CD4-positive, alpha-beta T cell treated with Interleukin-15 for 4 hours (primary cell): ENCODE measurements at regions not wholly inside any gene's neighbourhood (a gene's known extent, or its start where the extent isn't known, plus 50 kb on each side); places are given as distances from the start of the nearest gene placed in this dataset.

ENCODE experiments used
- DNase-seq: peaks from one replicate; pipeline ENCODE4 v3.0.0-alpha.2; 2020; ENCODE audit warnings: low spot score

DNA sequence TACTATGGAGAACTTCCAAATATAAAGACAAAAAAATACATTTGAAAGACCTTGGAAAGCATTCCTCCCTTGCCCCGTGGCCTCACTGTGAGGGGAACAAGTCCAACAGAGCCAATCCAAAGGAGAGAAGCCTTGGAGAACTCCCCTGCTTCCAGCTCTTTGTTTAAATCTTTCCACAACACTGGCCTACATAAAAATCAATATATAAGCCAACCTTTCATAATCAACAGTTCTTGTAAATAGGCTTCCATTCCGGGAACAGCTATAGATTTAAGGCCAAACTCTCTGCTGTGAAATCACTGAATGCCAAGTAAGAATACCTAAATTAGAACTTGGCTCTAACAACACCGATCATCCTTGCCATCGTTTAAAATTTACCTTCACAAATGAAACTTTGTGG lies 242.1 kb downstream of the HACE1 start:
- no peak for DNase-seq

DNA sequence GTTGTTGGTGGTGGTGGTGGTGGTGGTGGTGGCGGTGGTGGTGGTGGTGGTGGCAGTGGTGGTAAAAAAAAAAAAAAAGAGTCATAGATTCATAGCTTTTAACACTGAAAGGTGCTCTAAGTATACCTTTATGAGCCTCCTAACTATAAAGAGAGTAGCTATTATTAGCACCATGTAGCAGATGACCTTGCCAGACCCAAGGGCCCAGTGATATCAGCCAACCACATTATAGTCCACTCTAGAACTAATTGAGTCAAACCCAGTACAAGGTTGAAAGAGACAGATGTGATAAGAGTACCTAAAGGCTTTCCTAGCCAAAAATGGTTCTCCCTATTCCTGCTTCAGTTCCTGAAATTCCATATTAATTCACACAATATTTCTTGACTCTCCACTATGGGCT lies 245.3 kb downstream of the HACE1 start:
- DNase-seq: no peak

DNA sequence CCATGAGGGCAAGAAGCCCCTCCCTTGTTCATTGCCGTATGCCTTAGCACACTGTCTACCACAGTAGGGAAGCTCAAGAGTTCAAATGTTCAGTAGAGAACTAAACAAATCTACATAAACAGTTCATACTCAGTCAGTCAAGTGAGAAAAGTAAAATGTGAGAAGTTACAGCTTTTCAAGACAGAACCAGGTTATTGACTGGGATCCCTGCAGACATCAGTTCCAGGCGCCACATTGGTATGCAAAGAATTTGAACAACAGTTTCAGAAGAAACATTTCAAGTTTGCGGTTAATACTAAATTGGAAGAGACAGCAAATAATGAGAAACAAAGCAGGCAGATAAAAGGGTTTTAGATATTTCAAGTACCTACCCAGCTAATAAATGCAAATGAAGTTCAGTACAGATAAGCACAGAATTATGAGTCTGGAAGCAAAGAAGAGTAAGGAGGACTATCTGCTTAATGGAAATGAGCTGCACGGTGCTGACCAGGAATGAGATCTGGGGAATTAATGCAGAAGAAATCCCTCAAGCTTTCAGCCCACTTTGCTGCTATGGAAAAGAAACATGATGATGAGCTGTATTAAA lies 246.2 kb downstream of the HACE1 start:
- DNase-seq: no peak

DNA sequence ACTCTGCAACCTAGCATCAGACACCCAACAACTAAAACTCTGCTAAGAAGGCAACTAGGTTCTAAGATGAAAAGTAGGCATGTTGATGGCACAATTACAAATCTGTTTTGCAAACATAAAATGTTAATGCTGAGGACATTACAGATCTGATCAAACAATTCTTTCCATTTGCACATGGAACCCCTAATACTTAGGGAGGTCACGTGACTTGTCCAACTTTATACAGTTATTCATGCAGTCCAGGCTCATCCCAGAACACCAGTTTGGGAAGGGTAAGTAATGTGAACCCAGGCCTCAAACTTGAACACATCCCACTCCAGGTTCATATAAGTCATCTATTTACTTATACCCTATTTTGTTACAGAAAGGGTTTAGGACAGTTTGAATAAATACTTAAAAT lies 247.2 kb downstream of the HACE1 start:
- no peak for DNase-seq

DNA sequence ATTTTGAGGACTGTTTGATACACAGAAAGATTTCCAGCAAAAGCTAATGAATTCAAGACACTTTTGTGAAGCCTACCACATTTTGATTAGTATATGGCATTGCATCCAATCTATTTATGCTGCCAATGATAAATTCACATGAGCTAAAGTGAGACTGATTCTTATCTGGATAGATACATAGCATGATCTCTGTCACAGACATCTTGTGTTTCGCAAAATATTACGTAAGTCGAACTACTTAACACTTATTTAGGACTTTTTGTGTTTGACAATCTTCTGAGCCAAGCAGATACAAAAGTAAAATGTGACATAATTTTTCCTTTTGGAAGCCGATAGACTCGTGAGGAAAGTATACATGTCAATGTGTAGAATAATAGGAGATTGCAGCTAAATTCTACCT lies 251.6 kb downstream of the HACE1 start:
- DNase-seq: no peak

DNA sequence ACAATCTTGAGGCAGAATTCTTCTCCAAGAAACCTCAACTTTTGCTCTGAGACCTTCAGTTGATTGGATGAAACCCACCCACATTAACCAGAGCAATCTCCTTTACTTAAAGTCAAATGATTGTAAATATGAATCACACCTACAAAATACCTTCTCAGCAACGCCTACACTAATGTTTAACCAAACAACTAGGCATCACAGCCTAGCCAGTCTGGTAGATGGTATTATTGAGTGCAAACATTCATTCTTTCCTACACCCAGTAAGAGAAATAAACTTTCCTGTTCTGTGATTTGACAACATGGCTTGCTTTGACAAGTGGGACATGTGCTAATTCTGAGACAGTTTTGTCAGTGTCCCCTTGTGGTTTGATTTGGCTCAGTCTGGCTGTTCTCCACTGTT lies 252.2 kb downstream of the HACE1 start:
- no peak for DNase-seq

DNA sequence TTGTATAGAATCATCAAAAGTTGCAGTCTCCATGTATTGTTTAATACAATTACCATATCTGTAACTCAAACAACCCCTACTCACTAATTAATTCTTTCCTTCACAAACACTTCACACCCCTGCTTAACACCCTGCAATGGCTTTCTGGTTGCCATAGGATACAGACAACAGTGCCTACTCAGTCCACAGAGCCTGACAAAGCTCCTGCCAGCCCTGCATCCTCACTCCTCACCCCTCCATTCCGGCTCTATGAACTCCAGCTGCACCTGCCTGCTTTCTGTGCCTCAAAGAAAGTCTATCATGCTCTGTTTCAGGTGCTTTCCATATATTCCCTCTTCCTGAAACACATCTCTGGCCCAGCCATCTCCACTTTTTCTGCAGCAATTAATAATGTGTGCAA lies 253.4 kb downstream of the HACE1 start:
- no peak for DNase-seq

DNA sequence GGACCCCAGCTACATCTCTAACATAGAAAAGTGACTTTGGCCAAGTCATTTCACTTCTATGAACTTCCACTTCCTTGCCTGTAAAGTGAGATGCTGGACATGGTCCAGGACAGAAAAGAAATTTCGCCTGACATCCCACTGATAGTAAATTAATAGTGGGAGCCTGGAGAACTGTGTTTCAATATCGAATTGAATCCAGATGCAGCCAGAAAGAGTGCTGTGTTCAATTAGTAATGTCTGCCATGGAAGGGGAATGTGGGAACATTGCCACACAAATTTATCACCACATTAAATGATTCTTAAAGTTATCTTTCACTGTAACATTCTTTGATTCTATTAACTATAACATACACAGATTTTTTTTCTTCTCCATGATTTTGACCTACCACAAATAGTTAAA lies 255.0 kb downstream of the HACE1 start:
- DNase-seq: no peak

DNA sequence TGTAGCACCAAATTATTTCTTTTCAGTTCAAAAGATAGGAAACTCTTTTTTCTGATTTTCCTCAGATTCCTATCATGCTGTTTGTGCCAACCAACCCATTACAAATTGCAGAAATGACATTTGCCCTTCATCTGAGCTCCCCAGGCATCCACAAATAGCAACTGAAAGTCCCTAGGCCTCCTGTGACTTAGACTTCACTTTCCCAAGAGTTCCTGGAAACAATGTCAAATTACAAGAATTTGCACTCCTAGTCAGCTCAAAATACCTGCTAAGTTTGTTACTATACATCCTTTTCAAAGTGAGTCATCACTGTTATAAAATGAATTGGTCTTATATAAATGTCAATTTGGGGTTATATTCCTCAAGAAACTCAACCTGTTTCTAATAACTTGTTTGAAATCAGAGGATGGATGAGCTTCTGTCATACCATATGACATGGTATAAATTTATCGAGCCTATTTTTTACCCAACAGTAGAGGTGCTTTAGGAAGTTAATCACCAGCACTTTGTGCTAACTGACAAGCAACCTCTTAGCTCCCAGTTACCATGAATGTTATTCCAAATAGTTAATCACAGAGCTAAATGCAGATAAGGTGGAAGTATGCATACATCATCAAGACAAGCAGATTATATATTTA lies 256.5 kb downstream of the HACE1 start:
- no peak for DNase-seq

DNA sequence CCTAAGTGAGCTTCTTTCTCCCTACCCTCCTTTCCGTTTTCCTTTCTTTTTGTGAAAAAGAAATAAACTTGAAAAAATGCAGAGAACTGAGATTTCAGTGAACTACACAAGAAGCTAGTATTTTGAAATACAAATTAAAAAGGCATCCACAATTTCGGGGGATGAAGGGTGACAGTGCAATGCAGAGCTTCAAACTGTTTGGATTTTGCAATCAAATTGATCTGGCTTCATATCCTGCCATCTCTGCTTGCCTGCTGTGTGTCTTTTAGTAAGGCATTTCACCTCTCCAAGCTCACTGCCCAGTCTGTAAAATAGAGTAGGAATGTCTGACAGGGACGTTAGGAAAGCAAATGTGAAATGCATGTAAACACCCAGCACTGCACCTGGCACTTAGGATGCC lies 258.0 kb downstream of the HACE1 start:
- no peak for DNase-seq

DNA sequence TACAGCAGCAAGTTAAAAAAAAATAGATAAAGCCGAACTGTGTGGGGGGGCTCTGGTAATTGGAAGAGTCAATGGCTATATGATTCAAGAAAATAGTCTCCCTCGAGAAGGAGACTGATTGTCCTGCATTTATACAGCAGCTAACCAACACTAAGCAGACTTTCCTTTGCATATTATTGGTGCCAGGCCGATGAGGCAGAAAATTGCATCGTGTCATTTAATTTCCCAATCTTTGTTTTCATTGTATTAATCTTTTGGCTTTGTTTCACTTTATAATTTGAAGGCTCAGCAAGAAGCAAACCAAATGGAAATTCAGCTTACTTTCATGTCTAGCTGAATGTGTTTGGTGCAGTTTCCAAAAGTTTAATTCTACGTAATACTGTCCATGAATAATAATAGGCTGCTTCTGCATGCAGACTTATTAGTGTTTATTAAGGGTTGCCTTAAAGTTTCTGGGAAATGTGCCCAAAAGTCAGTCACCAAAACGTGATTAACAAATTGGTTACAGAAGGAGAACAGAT lies 258.5 kb downstream of the HACE1 start:
- DNase-seq: no peak

DNA sequence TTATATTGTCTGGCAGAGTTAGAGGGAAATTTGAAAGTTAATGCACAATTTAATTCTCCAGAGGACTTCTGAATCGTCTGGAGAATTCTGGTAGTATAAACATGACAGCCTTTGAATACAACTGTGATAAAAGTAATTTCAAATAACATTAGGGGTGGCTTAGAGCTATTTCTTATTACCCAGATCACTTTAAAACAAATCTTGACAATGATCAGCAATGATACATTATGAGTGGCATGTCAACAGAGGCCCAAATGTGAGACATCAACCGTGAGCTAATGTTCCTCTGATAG lies 259.1 kb downstream of the HACE1 start:
- no peak for DNase-seq

DNA sequence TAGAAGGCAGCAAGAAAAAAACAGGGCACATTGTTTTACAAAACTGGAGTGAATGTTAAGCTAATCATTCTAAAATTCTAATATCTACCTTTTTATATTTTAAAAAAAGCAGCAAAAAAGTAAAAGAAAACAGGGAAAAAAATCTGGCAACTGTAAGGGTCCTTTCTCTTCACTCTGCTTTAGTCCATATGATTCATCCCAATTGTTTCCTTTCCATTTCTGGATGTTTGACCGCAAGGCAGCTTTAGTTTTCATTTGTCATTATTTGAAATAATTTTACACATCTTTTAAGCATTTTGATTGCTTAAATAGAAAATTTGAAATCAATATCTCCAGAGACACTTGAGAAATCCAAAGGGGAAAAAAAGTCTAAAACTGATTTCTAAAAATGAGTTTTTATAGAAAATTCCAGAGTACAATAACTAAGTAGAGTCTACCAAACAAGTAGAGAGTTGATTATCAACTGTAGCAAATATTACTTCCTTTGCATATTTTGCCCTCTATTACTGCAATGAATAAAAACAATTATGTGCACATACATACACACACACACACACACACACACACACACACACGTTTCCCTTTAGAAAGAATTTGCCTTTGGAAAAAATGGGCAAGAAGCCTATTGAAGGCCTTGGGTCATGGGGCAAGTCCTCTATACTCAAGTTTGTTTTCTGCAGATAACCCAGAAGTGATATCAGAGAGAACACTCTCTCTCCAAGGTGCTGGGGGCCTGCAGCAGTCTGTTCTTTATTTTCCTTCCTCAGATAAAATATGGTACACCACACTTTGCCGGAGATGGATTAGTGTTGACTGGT lies 259.7 kb downstream of the HACE1 start:
- DNase-seq: no peak

DNA sequence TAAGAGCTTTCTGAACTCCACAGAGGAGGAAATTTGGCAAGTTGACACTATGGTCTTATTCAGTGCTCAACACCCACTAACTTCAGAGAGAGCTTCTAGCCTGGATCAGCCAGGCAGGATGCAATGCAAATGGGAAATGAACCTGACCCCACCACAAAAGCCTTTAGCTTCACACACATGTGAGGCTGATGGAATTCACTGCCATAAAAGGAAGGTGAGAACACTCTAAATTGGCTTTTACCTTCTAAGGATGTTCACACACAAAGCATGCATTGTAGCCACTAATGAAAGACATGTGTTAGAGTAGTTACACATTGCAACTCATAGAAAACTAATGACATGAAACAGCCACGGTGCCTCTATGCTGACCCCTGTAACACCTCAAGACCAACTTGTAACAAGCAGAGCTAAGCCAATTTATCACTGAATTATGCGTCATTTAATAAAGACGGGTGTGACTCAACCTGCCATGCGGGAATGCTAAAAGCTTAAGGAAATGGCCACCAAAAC lies 262.1 kb downstream of the HACE1 start:
- DNase-seq: no peak

DNA sequence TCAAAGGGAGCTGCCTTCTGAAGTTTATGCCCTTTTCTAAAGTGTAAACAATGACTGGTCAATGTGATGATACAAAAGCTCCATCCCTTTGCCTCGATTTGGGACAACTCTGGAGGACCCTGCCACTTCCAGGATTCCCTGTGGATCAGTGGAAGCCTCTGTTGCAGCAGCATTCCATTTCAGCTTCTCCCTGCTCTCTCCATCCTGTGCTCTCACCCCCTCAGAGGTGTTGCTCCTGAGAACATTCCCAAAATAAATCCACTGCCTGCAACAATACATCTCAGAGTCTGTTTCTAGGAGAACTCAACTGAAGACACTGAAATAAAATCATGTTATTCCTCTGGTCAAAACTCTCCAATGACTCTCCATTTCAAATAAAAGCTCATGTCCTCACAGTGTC lies 263.6 kb downstream of the HACE1 start:
- no peak for DNase-seq

DNA sequence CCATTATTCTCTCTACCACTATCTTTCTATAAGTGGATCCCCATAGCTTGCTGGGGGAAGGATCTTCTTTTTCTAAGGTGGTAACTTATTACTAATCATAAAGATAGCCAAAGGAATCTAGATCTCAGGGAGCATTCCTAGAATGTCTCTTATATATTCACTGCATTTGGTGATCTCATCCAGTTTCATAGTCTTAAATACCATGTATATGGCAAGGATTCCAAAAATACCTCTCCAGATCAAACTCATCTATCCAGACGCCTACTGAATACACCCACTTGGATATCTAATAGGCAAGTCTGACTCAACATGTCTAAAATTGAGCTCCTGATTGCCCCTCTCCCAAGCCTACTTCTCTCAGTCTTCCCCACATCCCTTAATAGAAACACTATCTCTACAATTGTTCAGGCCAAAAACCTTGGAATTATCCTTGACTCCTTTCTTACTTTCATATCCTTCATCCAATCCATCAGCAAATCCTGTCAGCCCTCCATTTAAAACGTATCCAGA lies 264.4 kb downstream of the HACE1 start:
- no peak for DNase-seq

DNA sequence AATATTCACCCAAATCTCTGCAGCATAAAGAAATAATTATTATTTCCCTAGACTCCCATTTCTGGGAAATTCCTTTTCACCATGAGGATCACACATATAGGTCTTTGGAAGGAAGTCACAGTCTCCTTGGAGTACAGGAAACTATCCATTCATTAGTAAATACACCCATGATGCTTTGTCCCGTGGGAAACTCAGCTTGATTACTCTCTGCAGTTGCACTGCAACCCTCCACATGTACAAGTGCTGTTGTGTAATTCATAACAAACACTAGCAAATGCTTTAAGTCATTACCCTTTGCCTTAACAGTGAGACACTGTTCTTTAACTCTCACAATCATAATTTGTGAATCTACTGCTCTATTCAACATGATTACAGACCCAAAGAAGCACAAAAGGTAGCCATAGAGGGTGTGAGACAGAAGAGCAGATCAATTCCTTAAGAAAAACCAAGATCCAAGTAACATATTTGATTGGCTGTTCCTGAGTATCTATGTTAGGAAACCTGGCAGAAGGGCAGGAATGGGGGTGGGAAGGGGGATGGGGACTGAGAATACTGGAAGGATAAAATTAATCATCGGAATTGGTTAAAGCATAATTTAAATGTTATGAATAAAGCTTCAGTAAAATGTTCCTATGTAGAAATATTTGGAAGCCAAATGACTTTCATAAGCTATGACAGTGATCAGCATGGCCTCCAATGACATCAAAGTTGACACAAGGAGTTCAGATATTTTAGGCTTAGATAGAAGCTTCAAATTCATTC lies 268.0 kb downstream of the HACE1 start:
- no peak for DNase-seq

DNA sequence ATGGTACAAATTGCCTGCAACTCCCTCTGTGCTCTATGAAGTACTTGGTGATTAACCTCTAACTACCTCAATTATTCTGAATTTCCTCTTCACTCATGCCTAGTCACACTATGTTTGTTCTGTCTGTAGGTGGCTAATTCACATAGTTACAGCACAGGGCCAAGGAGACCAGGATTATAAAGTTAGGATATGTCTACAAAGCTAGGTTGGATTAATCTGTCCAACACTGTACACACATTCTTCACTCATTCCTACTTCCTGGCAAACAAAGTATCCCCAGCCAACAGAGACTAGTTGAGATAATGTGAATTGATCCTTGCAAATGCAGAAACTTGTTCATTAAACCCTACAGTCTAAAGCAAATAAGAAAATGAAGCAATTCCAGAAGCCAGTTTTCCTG lies 269.8 kb downstream of the HACE1 start:
- no peak for DNase-seq

DNA sequence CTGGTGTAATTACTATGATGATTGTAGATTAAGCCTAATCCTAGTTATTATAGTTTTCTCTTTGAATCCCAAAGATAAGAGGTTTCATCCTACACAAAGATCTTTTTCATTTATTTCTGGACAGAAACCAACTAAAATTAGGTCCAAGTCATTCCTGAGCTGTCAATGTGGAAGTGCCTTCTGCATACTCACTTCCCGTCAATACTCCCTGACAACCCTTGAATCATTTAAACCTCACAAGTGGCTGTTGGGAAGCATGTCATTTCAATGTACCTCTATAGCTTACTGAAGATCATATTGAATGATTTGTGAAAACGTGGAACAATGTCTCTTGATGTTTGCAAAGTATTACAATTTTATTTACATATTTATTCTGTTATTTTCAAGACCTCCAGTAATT lies 274.1 kb downstream of the HACE1 start:
- DNase-seq: no peak

DNA sequence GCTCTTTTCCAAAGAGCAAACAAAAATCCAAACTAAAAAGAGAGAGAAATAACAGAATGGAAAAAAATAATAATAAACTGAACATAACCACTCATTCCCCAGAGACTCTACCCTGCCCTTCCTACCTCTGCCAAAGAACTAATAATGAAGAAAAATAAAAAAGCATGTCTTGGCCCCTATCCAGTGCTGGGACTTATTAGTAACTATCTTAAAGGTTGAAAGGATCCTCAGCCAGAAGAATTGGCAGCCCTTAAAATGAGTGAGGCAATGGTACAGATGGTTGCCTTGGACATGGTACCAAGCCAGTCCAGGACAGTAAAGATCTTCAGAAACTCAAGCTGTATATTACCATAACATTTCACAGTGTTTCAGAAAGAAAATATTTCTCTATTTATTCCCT lies 279.3 kb downstream of the HACE1 start:
- no peak for DNase-seq

DNA sequence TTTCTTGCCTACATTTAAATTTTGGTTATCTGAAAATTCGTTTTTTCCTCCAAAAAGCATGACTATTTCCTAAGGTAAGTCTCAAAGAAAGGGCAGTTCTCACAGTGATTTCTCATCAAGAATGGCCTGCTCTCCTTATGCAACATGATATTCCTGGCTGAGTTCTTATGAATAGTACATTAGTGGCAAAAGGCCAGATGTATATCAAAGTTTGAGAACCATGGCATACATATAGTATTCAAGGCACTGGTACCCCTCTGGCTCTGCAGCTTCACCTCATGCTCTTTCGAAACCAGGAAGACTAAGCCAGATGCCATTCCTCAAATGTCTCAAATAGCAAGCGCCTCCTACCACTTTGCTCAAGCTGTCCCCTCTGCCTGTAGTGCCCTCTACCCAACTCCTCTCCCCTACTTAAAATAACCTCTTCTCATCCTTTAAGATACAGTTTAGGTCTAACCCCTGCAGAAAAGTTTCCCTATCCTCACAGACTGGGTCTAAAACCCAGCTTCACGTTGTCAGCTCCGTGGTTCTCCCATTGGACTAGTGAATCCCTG lies 280.3 kb downstream of the HACE1 start:
- DNase-seq: no peak

DNA sequence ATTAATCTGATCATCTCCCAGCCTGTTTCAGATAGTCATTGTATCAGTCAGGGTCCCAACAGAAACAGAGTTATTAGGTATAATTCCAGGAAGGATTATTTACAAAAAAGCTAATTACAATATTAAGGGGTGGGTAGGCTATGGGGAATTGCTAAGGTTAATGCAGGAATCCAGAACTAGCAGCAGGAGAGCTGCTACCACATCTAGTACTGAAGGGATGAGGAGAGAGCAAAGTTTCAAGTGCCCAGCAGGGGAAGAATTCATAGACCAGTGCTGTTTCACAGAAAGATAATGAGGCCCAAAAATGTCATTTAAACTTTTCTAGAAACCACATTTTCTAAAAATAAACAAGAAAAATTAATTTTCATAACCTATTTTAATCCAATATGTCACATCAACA lies 284.2 kb downstream of the HACE1 start:
- DNase-seq: no peak
